ENCODE measurements at regions not wholly inside any gene's neighbourhood (a gene's known extent, or its start where the extent isn't known, plus 50 kb on each side); places are given as distances from the start of the nearest gene placed in this dataset.

DNA sequence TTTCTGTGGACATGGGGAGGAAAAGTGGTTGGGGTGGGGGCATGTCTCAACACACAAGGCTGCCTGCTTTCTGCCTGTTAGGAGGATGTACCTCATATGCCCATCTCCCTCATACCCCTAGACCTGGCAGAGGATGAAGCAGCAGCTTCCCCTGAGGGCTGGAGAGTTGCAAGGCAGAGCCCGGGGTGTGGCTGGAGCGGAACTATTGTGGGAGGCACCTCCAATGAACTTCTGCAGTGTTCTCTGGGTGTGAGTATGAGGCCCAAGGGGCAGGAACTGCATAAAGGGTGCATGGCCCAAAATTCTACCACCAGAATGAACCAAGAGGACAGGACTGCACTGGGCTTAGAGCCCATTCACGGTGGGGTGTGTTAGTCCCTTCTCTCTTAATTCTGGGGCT lies 296.3 kb upstream of the SIX2 start:
- TF ChIP-seq, protein P1, sequence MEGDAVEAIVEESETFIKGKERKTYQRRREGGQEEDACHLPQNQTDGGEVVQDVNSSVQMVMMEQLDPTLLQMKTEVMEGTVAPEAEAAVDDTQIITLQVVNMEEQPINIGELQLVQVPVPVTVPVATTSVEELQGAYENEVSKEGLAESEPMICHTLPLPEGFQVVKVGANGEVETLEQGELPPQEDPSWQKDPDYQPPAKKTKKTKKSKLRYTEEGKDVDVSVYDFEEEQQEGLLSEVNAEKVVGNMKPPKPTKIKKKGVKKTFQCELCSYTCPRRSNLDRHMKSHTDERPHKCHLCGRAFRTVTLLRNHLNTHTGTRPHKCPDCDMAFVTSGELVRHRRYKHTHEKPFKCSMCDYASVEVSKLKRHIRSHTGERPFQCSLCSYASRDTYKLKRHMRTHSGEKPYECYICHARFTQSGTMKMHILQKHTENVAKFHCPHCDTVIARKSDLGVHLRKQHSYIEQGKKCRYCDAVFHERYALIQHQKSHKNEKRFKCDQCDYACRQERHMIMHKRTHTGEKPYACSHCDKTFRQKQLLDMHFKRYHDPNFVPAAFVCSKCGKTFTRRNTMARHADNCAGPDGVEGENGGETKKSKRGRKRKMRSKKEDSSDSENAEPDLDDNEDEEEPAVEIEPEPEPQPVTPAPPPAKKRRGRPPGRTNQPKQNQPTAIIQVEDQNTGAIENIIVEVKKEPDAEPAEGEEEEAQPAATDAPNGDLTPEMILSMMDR (conservative IDR thresholded peaks at IDR 0.05; ENCODE audit: low read depth, low read length): no peak
- TF ChIP-seq EZH2 (IDR thresholded peaks at IDR 0.05; ENCODE audit: borderline replicate concordance, low read depth, low read length, poor library complexity, severe bottlenecking): no peak

Data from A673 (cell line).